HUES64 (cell line): ENCODE measurements at regions not wholly inside any gene's neighbourhood (a gene's known extent, or its start where the extent isn't known, plus 50 kb on each side); places are given as distances from the start of the nearest gene placed in this dataset.

Experiments used
- H3K27ac ChIP-seq: 2 replicates; pipeline ENCODE4 v1.7.0; 2013; ENCODE audit warnings: low read depth, low read length, inconsistent platforms
- H3K27me3 ChIP-seq: 2 replicates; pipeline ENCODE4 v1.6.1; 2013; ENCODE audit warnings: mild to moderate bottlenecking, low read length; ENCODE audit not compliant: insufficient read depth
- H3K36me3 ChIP-seq: 2 replicates; pipeline ENCODE4 v1.6.1; 2013; ENCODE audit warnings: mild to moderate bottlenecking, low read length; ENCODE audit not compliant: insufficient read depth
- H3K4me1 ChIP-seq: 2 replicates; pipeline ENCODE4 v1.6.1; 2013; ENCODE audit warnings: mild to moderate bottlenecking, low read length, moderate library complexity; ENCODE audit not compliant: insufficient read depth
- H3K4me3 ChIP-seq: 2 replicates; pipeline ENCODE4 v1.5.1; 2013; ENCODE audit warnings: mild to moderate bottlenecking, low read length, moderate library complexity
- H3K9ac ChIP-seq: 2 replicates; pipeline ENCODE4 v1.6.1; 2013; ENCODE audit warnings: mild to moderate bottlenecking, low read depth, low read length
- H3K9me3 ChIP-seq: 2 replicates; pipeline ENCODE4 v1.6.1; 2013; ENCODE audit warnings: low read depth, low read length; ENCODE audit not compliant: insufficient read depth
- WGBS: fragments of 150-250, 120-280 bp; methylation state at CpG from one replicate; pipeline ENCODE4 v1.1.7; 2013; ENCODE audit warnings: missing lambda C conversion rate; 5-methylcytosine and 5-hydroxymethylcytosine counted together

DNA sequence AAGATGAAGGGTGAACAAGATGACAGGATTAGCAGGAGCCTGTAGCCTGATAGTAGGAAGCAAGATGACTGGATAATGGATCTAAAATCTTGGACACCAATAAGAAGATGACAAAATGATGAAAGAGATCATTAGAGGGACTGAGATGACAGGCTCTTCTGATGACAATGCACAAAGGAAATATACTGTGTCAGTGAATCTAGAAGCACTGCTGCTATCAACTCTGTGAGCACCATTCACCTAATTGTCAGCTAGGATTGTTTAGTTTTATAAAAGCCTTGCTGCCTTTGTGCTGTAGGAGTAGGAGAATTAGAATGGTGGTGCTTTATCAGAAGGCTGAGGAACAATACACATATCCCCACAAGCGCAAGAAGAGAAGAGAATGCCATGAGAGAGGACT lies 1127.8 kb downstream of the DTWD2 start:
- 86% methylated on average over 1 of the region's 1 CpG for WGBS
- no peak overlapping the region for H3K4me3 ChIP-seq
- no peak overlapping the region for H3K9ac ChIP-seq
- H3K36me3 ChIP-seq: no peaks in the 10 kb centered on the region
- H3K27me3 ChIP-seq: no peaks in the 10 kb centered on the region
- no peaks in the 10 kb centered on the region for H3K4me1 ChIP-seq
- no peaks in the 10 kb centered on the region for H3K9me3 ChIP-seq
- H3K27ac ChIP-seq: no peak overlapping the region

GRCh38 chr5:117859176-117859575 lies 1129.2 kb downstream of the DTWD2 start:
- WGBS: no CpG with 5 or more reads among the region's 1 CpG
- no peak overlapping the region for H3K27ac ChIP-seq

DNA sequence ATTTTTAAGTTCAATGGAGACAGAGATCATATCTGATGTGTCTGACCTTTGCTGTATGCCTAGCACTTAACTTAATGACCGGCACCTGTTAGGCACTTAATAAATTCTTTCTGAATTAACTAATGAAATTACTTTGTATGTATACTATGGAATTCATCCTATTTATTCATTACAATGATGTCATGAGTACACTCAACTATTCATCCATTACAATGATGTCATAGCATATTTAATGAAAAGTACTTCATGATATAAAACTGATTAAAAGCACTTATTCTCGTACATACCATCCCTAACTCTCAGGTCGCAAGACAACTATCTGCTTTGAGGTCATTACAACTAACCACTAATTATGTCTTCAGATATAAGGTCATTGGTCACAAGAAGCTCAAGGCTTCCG lies 1131.6 kb downstream of the DTWD2 start:
- no peak overlapping the region for H3K4me3 ChIP-seq
- no peaks in the 10 kb centered on the region for H3K36me3 ChIP-seq
- H3K27me3 ChIP-seq: no peaks in the 10 kb centered on the region
- no peak overlapping the region for H3K27ac ChIP-seq
- no peak overlapping the region for H3K9ac ChIP-seq
- H3K4me1 ChIP-seq: no peaks in the 10 kb centered on the region
- H3K9me3 ChIP-seq: no peaks in the 10 kb centered on the region
- 91% methylated on average over 3 of the region's 4 CpGs for WGBS

More at GRCh38 chr5:117859176-117859575, 1129.2 kb downstream of the DTWD2 start:
- no peaks in the 10 kb centered on the region for H3K4me1 ChIP-seq
- H3K9me3 ChIP-seq: no peaks in the 10 kb centered on the region
- no peak overlapping the region for H3K9ac ChIP-seq
- H3K4me3 ChIP-seq: no peak overlapping the region
- no peaks in the 10 kb centered on the region for H3K36me3 ChIP-seq
- H3K27me3 ChIP-seq: no peaks in the 10 kb centered on the region

- H3K27ac ChIP-seq: no peak overlapping the region
- no peaks in the 10 kb centered on the region for H3K9me3 ChIP-seq
- 96% methylated on average over 4 of the region's 4 CpGs for WGBS
Observed at GRCh38 chr5:117837786-117838185, 1150.6 kb downstream of the DTWD2 start.

DNA sequence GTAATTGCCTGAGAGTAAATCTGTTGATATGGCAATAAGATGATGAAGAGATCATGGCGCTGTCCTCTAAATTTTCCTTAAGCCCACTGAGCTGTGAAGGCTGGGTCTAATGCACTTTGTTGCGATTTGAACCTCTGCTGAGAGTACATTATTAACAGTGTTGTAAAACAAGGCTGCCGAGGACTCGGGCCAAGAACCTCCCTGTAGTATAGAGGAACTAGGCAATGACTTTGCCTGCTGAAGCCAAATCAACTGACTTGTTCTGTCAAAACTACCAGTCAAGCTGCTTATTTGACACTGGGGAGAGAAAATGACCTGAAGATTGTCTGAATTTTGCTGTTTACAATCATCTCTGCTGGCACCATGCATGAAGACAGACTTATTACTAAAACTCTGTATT lies 1154.7 kb downstream of the DTWD2 start:
- H3K27me3 ChIP-seq: no peaks in the 10 kb centered on the region
- WGBS: 95% methylated on average over 4 of the region's 4 CpGs
- H3K27ac ChIP-seq: no peak overlapping the region
- no peak overlapping the region for H3K4me3 ChIP-seq
- H3K4me1 ChIP-seq: peaks cover 3% of the 10 kb centered on the region; the same call in 1 of the 2 replicates
- no peaks in the 10 kb centered on the region for H3K36me3 ChIP-seq
- H3K9me3 ChIP-seq: no peaks in the 10 kb centered on the region
- no peak overlapping the region for H3K9ac ChIP-seq

More at GRCh38 chr5:117837786-117838185, 1150.6 kb downstream of the DTWD2 start:
- H3K36me3 ChIP-seq: no peaks in the 10 kb centered on the region
- no peaks in the 10 kb centered on the region for H3K27me3 ChIP-seq
- H3K4me3 ChIP-seq: no peak overlapping the region
- no peak overlapping the region for H3K9ac ChIP-seq
- H3K4me1 ChIP-seq: no peaks in the 10 kb centered on the region

DNA sequence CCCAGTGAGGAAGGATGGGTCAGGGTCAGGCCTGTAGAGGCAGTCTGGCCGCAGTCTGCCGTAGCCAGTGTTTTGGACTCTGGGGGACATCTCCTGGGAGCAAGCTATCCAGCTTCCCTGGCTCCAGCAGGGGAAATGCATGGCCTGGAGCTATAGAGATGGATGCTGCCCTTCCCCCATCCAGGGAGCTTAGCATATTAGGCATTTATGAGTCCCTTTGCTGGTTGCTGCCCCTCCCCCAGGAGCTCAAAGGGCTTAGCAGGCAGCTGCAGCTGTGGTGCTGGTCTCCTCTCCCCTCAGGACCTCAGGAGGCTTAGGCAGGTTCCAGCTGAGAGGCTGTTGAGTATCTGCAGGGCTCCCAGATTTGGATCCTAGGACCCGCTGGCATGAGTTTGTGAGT lies 1158.7 kb downstream of the DTWD2 start:
- H3K27ac ChIP-seq: no peak overlapping the region

GRCh38 chr5:117813850-117814249 lies 1174.5 kb downstream of the DTWD2 start:
- Histone ChIP-seq H3K9me3 (no peaks in the 10 kb centered on the region), H3K4me3 (no peak overlapping the region), H3K27ac (no peak overlapping the region), H3K36me3 (no peaks in the 10 kb centered on the region), H3K9ac (no peak overlapping the region), H3K4me1 (no peaks in the 10 kb centered on the region), H3K27me3 (no peaks in the 10 kb centered on the region)
- WGBS: 91% methylated on average over 2 of the region's 2 CpGs

More for the DNA sequence above, 1158.7 kb downstream of the DTWD2 start:
- peaks cover 3% of the 10 kb centered on the region; the same call in 1 of the 2 replicates for H3K4me1 ChIP-seq
- no peaks in the 10 kb centered on the region for H3K27me3 ChIP-seq
- H3K9me3 ChIP-seq: no peaks in the 10 kb centered on the region
- H3K4me3 ChIP-seq: no peak overlapping the region
- 93% methylated on average over 3 of the region's 3 CpGs for WGBS
- no peaks in the 10 kb centered on the region for H3K36me3 ChIP-seq
- no peak overlapping the region for H3K9ac ChIP-seq

- Histone ChIP-seq H3K4me1 (no peaks in the 10 kb centered on the region), H3K27me3 (no peaks in the 10 kb centered on the region), H3K9ac (no peak overlapping the region), H3K36me3 (no peaks in the 10 kb centered on the region), H3K4me3 (no peak overlapping the region), H3K27ac (no peak overlapping the region), H3K9me3 (no peaks in the 10 kb centered on the region)
- 88% methylated on average over 1 of the region's 1 CpG for WGBS
Observed at GRCh38 chr5:117812861-117813260, 1175.5 kb downstream of the DTWD2 start.

DNA sequence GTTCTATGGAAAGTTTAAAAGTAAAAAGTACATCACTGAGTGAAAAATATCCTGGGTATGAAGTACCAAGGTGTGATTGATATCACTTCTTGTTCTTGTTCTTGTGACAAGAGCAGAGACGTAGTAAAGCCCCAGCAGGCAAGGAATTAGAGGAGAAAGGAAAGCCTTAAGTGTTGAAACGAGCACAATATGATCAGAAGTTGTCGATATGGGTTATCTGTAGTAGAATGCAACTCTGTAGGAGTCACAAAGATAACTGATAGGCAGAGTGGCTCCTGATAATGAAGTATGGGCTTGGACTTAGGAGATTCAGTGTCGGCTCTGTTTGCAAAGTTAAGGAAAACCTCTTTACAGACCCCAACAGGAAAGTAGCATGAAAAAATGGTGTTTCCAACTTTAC lies 1179.1 kb downstream of the DTWD2 start:
- Histone ChIP-seq H3K4me1 (peaks cover 11% of the 10 kb centered on the region), H3K9me3 (no peaks in the 10 kb centered on the region), H3K9ac (no peak overlapping the region), H3K36me3 (no peaks in the 10 kb centered on the region), H3K4me3 (no peak overlapping the region), H3K27me3 (peaks cover 4% of the 10 kb centered on the region; the same call in 1 of the 2 replicates), H3K27ac (no peak overlapping the region)
- WGBS: 76% methylated on average over 4 of the region's 4 CpGs

- Histone ChIP-seq H3K27me3 (peaks cover 4% of the 10 kb centered on the region; the same call in 1 of the 2 replicates), H3K4me1 (peaks cover 11% of the 10 kb centered on the region)
- WGBS: 11% methylated on average over 1 of the region's 1 CpG
Observed at GRCh38 chr5:117805058-117805457, 1183.3 kb downstream of the DTWD2 start.

GRCh38 chr5:117803533-117803932 lies 1184.8 kb downstream of the DTWD2 start:
- no peak overlapping the region for H3K27ac ChIP-seq
- H3K27me3 ChIP-seq: peaks cover 4% of the 10 kb centered on the region; the same call in 1 of the 2 replicates
- no peaks in the 10 kb centered on the region for H3K9me3 ChIP-seq
- no peaks in the 10 kb centered on the region for H3K36me3 ChIP-seq
- H3K4me1 ChIP-seq: peaks cover 11% of the 10 kb centered on the region
- no peak overlapping the region for H3K4me3 ChIP-seq
- WGBS: 92% methylated on average over 2 of the region's 3 CpGs
- no peak overlapping the region for H3K9ac ChIP-seq

More at GRCh38 chr5:117805058-117805457, 1183.3 kb downstream of the DTWD2 start:
- H3K9ac ChIP-seq: no peak overlapping the region
- H3K27ac ChIP-seq: no peak overlapping the region
- H3K36me3 ChIP-seq: no peaks in the 10 kb centered on the region
- no peaks in the 10 kb centered on the region for H3K9me3 ChIP-seq
- no peak overlapping the region for H3K4me3 ChIP-seq

DNA sequence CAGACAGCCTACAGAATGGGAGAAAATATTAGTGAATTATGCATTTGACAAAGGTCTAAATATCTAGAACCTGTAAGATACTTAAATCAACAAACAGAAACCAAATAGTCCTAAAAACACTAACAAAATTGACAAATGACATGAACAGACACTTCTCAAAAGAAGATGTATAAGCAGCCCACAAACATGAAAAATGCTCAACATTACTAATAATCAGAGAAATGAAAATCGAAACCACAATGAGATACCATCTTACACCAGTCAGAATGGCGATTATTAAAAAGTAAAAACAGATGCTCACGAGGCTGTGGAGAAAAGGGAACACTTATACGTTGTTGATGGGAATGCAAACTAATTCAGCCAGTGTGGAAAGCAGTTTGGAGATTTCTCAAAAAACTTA lies 1186.8 kb downstream of the DTWD2 start:
- 94% methylated on average over 4 of the region's 4 CpGs for WGBS
- Histone ChIP-seq H3K27ac (no peak overlapping the region), H3K9me3 (no peaks in the 10 kb centered on the region), H3K4me1 (peaks cover 11% of the 10 kb centered on the region), H3K4me3 (no peak overlapping the region), H3K9ac (no peak overlapping the region), H3K36me3 (no peaks in the 10 kb centered on the region), H3K27me3 (peaks cover 4% of the 10 kb centered on the region; the same call in 1 of the 2 replicates)
